Peyer's patch (tissue), 4 donors: ENCODE measurements at regions not wholly inside any gene's neighbourhood (a gene's known extent, or its start where the extent isn't known, plus 50 kb on each side); places are given as distances from the start of the nearest gene placed in this dataset.

Source experiments
- CTCF ChIP-seq, 6 experiments: fragments of 450-650 bp in 4 of 6; fragments of 200-600 bp in 2 of 6; sonication (generic) in 1 of 6; IDR thresholded peaks; one replicate each; pipeline ENCODE4 v1.5.1; 2017 to 2019; ENCODE audit warnings: antibody characterized with exemption in 6 of 6, mild to moderate bottlenecking in 3 of 6, moderate library complexity in 1 of 6
- POLR2A ChIP-seq, 2 donors: fragments of 450-650 bp; IDR thresholded peaks; one replicate each; pipeline ENCODE4 v1.5.1; 2017; ENCODE audit warnings: antibody characterized with exemption in 2 of 2, mild to moderate bottlenecking in 2 of 2, moderate library complexity in 2 of 2

- TF ChIP-seq CTCF (IDR thresholded peaks at IDR 0.05), result peak in 5 of 6 experiments; percentile 12 to 35 (median 20)
- TF ChIP-seq POLR2A (IDR thresholded peaks at IDR 0.05), result no peak
These were observed 63.6 kb upstream of the ACSL3 start for GRCh38 chr2:222797261-222797660.
